K562 (cell line): ENCODE measurements at regions not wholly inside any gene's neighbourhood (a gene's known extent, or its start where the extent isn't known, plus 50 kb on each side); places are given as distances from the start of the nearest gene placed in this dataset.

ENCODE experiments used
- ARID2 ChIP-seq: fragments of 450-650 bp; IDR thresholded peaks from 2 replicates; pipeline ENCODE4 v1.6.1; 2017; ENCODE audit warnings: antibody characterized with exemption, mild to moderate bottlenecking
- ESRRB ChIP-seq: fragments of 250-450 bp; sonication (Bioruptor Pico); IDR thresholded peaks from 2 replicates; pipeline ENCODE4 v1.5.0; 2020; ENCODE audit warnings: mild to moderate bottlenecking, moderate library complexity, borderline replicate concordance
- FOSL1 ChIP-seq: fragments of 200-800 bp; sonication (Bioruptor generic); conservative IDR thresholded peaks from 2 replicates; pipeline ENCODE4 v1.6.1; 2016; ENCODE audit warnings: missing genetic modification characterization, missing compliant biosample characterization
- KDM1A ChIP-seq, 2 experiments: fragments of 450-650 bp; IDR thresholded peaks; 2 replicates each; pipeline ENCODE4 v1.6.1; 2016; ENCODE audit warnings: mild to moderate bottlenecking in 2 of 2
- MAZ ChIP-seq, 2 experiments: fragments of 450-650 bp in 1 of 2; sonication (generic) in 1 of 2; formaldehyde crosslinking; IDR thresholded peaks in 1 of 2; conservative IDR thresholded peaks in 1 of 2; 2 replicates each; pipeline versions ENCODE4 v1.4.0 to v1.5.0; 2020; ENCODE audit warnings: mild to moderate bottlenecking in 1 of 2, missing genetic modification reagents in 1 of 2
- NBN ChIP-seq: fragments of 450-650 bp; IDR thresholded peaks from 2 replicates; pipeline ENCODE4 v1.6.1; 2016; ENCODE audit warnings: low read depth, mild to moderate bottlenecking
- PCBP1 ChIP-seq: fragments of 200-400 bp; formaldehyde crosslinking; IDR thresholded peaks from 2 replicates; pipeline ENCODE4 v1.6.1; 2018; ENCODE audit warnings: mild to moderate bottlenecking, low read depth, low read length; ENCODE audit not compliant: poor library complexity, severe bottlenecking
- POU5F1 ChIP-seq: fragments of 150-350 bp; IDR thresholded peaks from 2 replicates; pipeline ENCODE4 v1.6.1; 2014; ENCODE audit warnings: borderline replicate concordance, low read length, low read depth, mild to moderate bottlenecking; ENCODE audit not compliant: partially characterized antibody
- PRPF4 ChIP-seq: fragments of 200-400 bp; formaldehyde crosslinking; IDR thresholded peaks from one replicate; pipeline ENCODE4 v1.6.1; 2017; ENCODE audit warnings: low read length, low read depth, mild to moderate bottlenecking; ENCODE audit not compliant: insufficient read depth, poor library complexity, severe bottlenecking
- SP1 ChIP-seq: sonication (generic); formaldehyde crosslinking; IDR thresholded peaks from 2 replicates; pipeline ENCODE4 v1.8.1; 2022; ENCODE audit warnings: mild to moderate bottlenecking, missing genetic modification reagents
- TAL1 ChIP-seq: fragments of 450-650 bp; IDR thresholded peaks from 2 replicates; pipeline ENCODE4 v1.6.1; 2016; ENCODE audit warnings: mild to moderate bottlenecking
- TOE1 ChIP-seq, 2 experiments: fragments of 450-650 bp in 1 of 2; sonication (generic) in 1 of 2; formaldehyde crosslinking in 1 of 2; IDR thresholded peaks; 2 replicates each; pipeline versions ENCODE4 v1.7.1 to v1.8.0; 2016 to 2022; ENCODE audit warnings: borderline replicate concordance in 2 of 2, mild to moderate bottlenecking in 2 of 2, antibody characterized with exemption in 1 of 2, inconsistent platforms in 1 of 2, low read depth in 1 of 2, missing genetic modification reagents in 1 of 2, moderate library complexity in 1 of 2
- ZNF507 ChIP-seq: conservative IDR thresholded peaks from 2 replicates; pipeline ENCODE4 v1.6.1; 2017; ENCODE audit warnings: missing genetic modification characterization, missing compliant biosample characterization
- ZZZ3 ChIP-seq: fragments of 450-650 bp; IDR thresholded peaks from 2 replicates; pipeline ENCODE4 v1.6.1; 2016; ENCODE audit warnings: antibody characterized with exemption, mild to moderate bottlenecking, moderate library complexity
- TF ChIP-seq, protein P1 (sequence below): IDR thresholded peaks from 2 replicates; pipeline ENCODE4 v1.6.1; 2016; ENCODE audit warnings: missing genetic modification characterization, missing compliant biosample characterization
- TF ChIP-seq, protein P2 (sequence below): IDR thresholded peaks from 2 replicates; pipeline ENCODE4 v1.6.1; 2014; ENCODE audit warnings: antibody characterized with exemption
- TF ChIP-seq, protein P3 (sequence below): fragments of 200-800 bp; sonication (Bioruptor generic); IDR thresholded peaks from 2 replicates; pipeline ENCODE4 v1.6.1; 2017; ENCODE audit warnings: missing genetic modification characterization, missing compliant biosample characterization

DNA sequence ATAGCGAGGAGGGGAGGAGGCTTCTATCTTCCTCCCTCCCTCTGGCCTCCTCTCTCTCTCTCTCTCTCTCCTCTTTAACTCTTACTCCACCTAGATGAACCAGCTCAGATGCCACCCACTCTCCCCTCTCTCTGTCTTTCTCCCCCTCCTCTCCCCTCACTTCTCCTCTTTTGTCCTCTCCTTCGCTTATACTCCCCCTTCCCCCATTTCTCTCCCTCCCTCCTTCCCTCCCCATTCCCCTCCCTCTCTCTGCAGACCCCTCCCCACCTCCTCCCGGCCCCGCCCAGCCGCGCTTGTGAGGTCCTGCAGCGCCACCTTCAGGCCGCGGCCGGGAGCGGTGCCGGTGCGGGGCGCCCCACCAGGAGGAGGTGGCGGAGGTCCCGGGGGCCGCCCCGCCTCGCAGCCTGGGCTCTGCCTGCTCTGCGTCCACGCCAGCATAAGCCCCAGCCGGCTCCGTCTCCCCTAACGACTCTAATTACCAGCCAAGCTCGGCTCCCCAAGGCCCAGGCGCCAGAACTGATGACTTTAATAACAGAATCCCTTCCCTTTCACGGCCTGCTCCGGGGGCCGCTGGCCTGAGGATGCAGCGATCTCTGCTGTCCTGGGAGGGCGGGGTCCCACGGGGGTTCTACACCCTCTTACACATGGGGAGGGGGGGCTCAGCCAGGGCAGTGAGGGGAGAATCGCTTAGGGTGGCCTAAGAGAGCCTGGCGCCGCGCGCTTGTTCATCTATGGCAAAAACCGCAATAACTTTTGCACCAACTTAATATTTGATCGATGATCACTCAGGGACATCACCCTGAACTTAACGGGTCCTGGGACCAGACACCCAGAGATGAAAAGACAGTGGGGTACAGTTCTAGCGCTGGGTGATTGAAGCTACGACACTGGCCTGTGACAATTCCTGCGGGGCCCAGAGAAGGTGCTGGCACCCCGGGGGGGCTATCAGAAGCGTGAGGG, 637.3 kb downstream of the MATN1 start (continued):
- TF ChIP-seq, protein P1, sequence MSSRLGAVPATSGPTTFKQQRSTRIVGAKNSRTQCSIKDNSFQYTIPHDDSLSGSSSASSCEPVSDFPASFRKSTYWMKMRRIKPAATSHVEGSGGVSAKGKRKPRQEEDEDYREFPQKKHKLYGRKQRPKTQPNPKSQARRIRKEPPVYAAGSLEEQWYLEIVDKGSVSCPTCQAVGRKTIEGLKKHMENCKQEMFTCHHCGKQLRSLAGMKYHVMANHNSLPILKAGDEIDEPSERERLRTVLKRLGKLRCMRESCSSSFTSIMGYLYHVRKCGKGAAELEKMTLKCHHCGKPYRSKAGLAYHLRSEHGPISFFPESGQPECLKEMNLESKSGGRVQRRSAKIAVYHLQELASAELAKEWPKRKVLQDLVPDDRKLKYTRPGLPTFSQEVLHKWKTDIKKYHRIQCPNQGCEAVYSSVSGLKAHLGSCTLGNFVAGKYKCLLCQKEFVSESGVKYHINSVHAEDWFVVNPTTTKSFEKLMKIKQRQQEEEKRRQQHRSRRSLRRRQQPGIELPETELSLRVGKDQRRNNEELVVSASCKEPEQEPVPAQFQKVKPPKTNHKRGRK (tag): peak; percentile 90
- TF ChIP-seq ZNF507 (tag): no peak
- no peak for TF ChIP-seq POU5F1
- TF ChIP-seq PRPF4: no peak
- peak in 1 of 2 experiments; percentile 24; a peak in 1 of 4 replicates for TF ChIP-seq KDM1A (IDR thresholded peaks at IDR 0.05)
- no peak for TF ChIP-seq TAL1
- peak; percentile 39; the same call in 1 of the 2 replicates for TF ChIP-seq TOE1 (IDR thresholded peaks at IDR 0.05; ENCODE audit: borderline replicate concordance)
- TF ChIP-seq TOE1 (CRISPR knock-in tag; IDR thresholded peaks at IDR 0.05; ENCODE audit: borderline replicate concordance, low read depth): no peak
- 0 out of 2 replicates have a peak, but pooled peaks have one; percentile 24 for TF ChIP-seq NBN
- TF ChIP-seq, protein P2, sequence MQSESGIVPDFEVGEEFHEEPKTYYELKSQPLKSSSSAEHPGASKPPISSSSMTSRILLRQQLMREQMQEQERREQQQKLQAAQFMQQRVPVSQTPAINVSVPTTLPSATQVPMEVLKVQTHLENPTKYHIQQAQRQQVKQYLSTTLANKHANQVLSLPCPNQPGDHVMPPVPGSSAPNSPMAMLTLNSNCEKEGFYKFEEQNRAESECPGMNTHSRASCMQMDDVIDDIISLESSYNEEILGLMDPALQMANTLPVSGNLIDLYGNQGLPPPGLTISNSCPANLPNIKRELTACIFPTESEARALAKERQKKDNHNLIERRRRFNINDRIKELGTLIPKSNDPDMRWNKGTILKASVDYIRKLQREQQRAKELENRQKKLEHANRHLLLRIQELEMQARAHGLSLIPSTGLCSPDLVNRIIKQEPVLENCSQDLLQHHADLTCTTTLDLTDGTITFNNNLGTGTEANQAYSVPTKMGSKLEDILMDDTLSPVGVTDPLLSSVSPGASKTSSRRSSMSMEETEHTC: no peak
- TF ChIP-seq MAZ (CRISPR knock-in tag; conservative IDR thresholded peaks at IDR 0.05 in 1 of 2, IDR thresholded peaks at IDR 0.05 in 1 of 2): peak; percentile 47 to 74; a peak in 2 of 4 replicates
- no peak for TF ChIP-seq ZZZ3
- TF ChIP-seq ESRRB (CRISPR knock-in tag): no peak
- TF ChIP-seq, protein P3, sequence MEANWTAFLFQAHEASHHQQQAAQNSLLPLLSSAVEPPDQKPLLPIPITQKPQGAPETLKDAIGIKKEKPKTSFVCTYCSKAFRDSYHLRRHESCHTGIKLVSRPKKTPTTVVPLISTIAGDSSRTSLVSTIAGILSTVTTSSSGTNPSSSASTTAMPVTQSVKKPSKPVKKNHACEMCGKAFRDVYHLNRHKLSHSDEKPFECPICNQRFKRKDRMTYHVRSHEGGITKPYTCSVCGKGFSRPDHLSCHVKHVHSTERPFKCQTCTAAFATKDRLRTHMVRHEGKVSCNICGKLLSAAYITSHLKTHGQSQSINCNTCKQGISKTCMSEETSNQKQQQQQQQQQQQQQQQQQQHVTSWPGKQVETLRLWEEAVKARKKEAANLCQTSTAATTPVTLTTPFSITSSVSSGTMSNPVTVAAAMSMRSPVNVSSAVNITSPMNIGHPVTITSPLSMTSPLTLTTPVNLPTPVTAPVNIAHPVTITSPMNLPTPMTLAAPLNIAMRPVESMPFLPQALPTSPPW (CRISPR knock-in tag): peak; percentile 66
- peak; percentile 75; the same call in 1 of the 2 replicates for TF ChIP-seq ARID2
- no peak for TF ChIP-seq FOSL1 (tag)
- TF ChIP-seq SP1 (CRISPR knock-in tag): no peak
- TF ChIP-seq PCBP1: peak; percentile 97
